RWPE2 (cell line): ENCODE measurements at regions not wholly inside any gene's neighbourhood (a gene's known extent, or its start where the extent isn't known, plus 50 kb on each side); places are given as distances from the start of the nearest gene placed in this dataset.

ENCODE experiments used
- ATAC-seq: fragments of 200-7000 bp; cut with Tn5 transposase; 3 replicates; pipeline ENCODE4 v1.9.1; 2021; ENCODE audit warnings: low read depth
- DNase-seq: peaks from one replicate; pipeline ENCODE4 v3.0.0-alpha.2; 2020; ENCODE audit warnings: low spot score
- H3K27ac ChIP-seq: fragments of 450-650 bp; 2 replicates; pipeline ENCODE4 v1.5.1; 2017; ENCODE audit warnings: mild to moderate bottlenecking; ENCODE audit not compliant: poor library complexity, severe bottlenecking
- H3K27me3 ChIP-seq: fragments of 250-450 bp; sonication (Bioruptor Pico); 2 replicates; pipeline ENCODE4 v1.5.1; 2021; ENCODE audit warnings: mild to moderate bottlenecking, moderate library complexity; ENCODE audit not compliant: insufficient read depth, poor library complexity, severe bottlenecking
- H3K36me3 ChIP-seq: fragments of 250-450 bp; sonication (Bioruptor Pico); 2 replicates; pipeline ENCODE4 v1.5.1; 2020; ENCODE audit warnings: low read depth, mild to moderate bottlenecking, moderate library complexity
- H3K4me1 ChIP-seq: fragments of 250-450 bp; sonication (Bioruptor Pico); 2 replicates; pipeline ENCODE4 v1.5.1; 2021; ENCODE audit warnings: mild to moderate bottlenecking, moderate library complexity; ENCODE audit not compliant: insufficient read depth, poor library complexity, severe bottlenecking
- H3K4me3 ChIP-seq: fragments of 250-450 bp; sonication (Bioruptor Pico); 2 replicates; pipeline ENCODE4 v1.5.1; 2021; ENCODE audit warnings: mild to moderate bottlenecking, moderate library complexity; ENCODE audit not compliant: severe bottlenecking
- H3K9me3 ChIP-seq: fragments of 250-450 bp; sonication (Bioruptor Pico); 2 replicates; pipeline ENCODE4 v1.5.1; 2021; ENCODE audit warnings: mild to moderate bottlenecking, moderate library complexity; ENCODE audit not compliant: severe bottlenecking
- TF ChIP-seq, protein P1 (sequence below): fragments of 450-650 bp; IDR thresholded peaks from one replicate; pipeline ENCODE4 v1.5.1; 2017; ENCODE audit warnings: mild to moderate bottlenecking, moderate library complexity; ENCODE audit not compliant: poor library complexity, severe bottlenecking

DNA sequence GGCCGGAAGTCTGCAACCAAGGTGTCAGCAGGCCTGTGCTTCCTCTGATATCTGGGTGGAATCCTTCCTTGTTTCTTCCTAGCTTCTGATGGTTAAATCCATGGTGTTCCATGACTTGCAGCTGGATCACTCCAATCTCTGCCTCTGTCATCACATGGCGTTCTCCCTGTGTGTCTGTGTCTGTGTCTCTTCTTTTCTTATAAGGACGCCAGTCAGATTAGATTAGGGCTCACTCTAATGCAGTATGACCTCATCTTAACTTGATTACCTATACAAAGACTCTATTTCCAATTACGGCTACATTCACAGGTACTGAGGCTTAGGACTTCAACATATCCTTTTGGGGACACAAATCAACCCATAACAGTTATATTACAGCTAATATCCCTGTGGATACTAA is 70.3 kb upstream of the FAM3C start:
- no peak overlapping the region for H3K4me3 ChIP-seq
- no peaks in the 10 kb centered on the region for H3K36me3 ChIP-seq
- no peak overlapping the region for H3K27ac ChIP-seq
- ATAC-seq = no peak
- DNase-seq = no peak
- no peaks in the 10 kb centered on the region for H3K27me3 ChIP-seq
- no peaks in the 10 kb centered on the region for H3K9me3 ChIP-seq
- no peaks in the 10 kb centered on the region for H3K4me1 ChIP-seq
- TF ChIP-seq, protein P1, sequence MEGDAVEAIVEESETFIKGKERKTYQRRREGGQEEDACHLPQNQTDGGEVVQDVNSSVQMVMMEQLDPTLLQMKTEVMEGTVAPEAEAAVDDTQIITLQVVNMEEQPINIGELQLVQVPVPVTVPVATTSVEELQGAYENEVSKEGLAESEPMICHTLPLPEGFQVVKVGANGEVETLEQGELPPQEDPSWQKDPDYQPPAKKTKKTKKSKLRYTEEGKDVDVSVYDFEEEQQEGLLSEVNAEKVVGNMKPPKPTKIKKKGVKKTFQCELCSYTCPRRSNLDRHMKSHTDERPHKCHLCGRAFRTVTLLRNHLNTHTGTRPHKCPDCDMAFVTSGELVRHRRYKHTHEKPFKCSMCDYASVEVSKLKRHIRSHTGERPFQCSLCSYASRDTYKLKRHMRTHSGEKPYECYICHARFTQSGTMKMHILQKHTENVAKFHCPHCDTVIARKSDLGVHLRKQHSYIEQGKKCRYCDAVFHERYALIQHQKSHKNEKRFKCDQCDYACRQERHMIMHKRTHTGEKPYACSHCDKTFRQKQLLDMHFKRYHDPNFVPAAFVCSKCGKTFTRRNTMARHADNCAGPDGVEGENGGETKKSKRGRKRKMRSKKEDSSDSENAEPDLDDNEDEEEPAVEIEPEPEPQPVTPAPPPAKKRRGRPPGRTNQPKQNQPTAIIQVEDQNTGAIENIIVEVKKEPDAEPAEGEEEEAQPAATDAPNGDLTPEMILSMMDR = no peak

- no peaks in the 10 kb centered on the region for H3K36me3 ChIP-seq
- H3K27ac ChIP-seq = no peak overlapping the region
- H3K4me1 ChIP-seq = no peaks in the 10 kb centered on the region
- TF ChIP-seq, protein P1 = no peak
- no peaks in the 10 kb centered on the region for H3K27me3 ChIP-seq
- ATAC-seq (no peak), DNase-seq (no peak)
- no peaks in the 10 kb centered on the region for H3K9me3 ChIP-seq
- H3K4me3 ChIP-seq = no peak overlapping the region
Observed at GRCh38 chr7:121459148-121459547, 63.0 kb upstream of the FAM3C start.

DNA sequence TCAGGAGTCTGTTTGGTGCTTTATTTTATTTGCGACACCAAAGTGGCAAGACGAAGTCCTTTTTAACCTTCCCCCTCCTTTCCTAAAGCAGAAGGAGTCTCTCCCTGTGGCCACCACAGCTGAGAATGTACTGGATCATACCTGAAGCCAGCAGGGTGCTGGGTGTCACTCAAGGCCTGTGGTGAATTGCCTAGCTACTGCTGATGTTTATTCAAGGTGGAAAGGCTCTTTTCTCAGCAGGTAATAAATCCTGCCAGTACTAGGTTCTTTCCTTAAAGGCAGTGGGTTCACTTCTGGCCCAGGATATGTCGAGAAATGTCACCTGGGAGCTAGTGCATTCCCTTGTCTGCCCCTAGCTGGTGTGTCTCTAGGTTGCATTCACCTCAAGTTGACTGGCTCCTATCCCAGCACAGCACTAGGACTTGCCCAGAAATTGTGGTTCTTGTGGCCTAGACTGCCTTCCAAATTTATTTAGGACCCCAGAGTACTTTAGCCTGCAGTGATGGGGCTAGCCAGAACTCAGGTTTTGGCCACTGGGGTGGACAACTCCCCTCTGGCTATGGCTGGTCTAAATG is 60.8 kb upstream of the FAM3C start:
- no peaks in the 10 kb centered on the region for H3K27me3 ChIP-seq
- no peaks in the 10 kb centered on the region for H3K4me1 ChIP-seq

GRCh38 chr7:121456015-121456414 is 59.9 kb upstream of the FAM3C start:
- Histone ChIP-seq H3K27me3 (no peaks in the 10 kb centered on the region), H3K4me3 (no peak overlapping the region), H3K27ac (no peak overlapping the region), H3K4me1 (no peaks in the 10 kb centered on the region), H3K36me3 (no peaks in the 10 kb centered on the region), H3K9me3 (no peaks in the 10 kb centered on the region)
- no peak for ATAC-seq
- DNase-seq = no peak
- TF ChIP-seq, protein P1 = no peak

More for the DNA sequence above, 60.8 kb upstream of the FAM3C start:
- DNase-seq = no peak
- no peak for ATAC-seq
- TF ChIP-seq, protein P1 = no peak
- H3K9me3 ChIP-seq = no peaks in the 10 kb centered on the region
- no peak overlapping the region for H3K27ac ChIP-seq
- H3K4me3 ChIP-seq = no peak overlapping the region
- no peaks in the 10 kb centered on the region for H3K36me3 ChIP-seq

DNA sequence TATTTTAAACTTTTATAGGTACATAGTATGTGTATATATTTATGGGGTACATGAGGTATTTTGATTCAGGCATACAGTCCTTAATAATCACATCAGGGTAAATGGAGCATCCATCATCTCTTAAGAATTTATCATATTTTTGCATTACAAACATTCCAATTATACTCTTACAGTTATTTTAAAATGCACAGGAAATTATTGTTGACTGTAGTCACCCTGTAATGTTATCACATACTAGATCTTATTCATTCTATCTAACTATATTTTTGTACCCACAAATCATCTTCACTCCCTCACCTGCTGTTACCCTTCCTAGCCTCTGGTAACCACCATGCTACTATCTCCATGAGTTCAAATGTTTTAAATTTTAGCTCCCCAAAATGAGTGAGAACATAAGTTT is 56.3 kb upstream of the FAM3C start:
- Histone ChIP-seq H3K27ac (no peak overlapping the region), H3K4me1 (no peaks in the 10 kb centered on the region), H3K27me3 (no peaks in the 10 kb centered on the region), H3K9me3 (no peaks in the 10 kb centered on the region), H3K4me3 (no peak overlapping the region), H3K36me3 (no peaks in the 10 kb centered on the region)
- ATAC-seq (no peak), DNase-seq (no peak)
- TF ChIP-seq, protein P1 = no peak
